NCI-H1694 (cell line): ENCODE measurements at regions not wholly inside any gene's neighbourhood (a gene's known extent, or its start where the extent isn't known, plus 50 kb on each side); places are given as distances from the start of the nearest gene placed in this dataset.

Experiments
- DNase-seq: peaks from one replicate; lab custom pipeline; 2025; lab: John Stamatoyannopoulos, UW

- no peak for DNase-seq
Measured at GRCh38 chr12:78697817-78698415, 166.7 kb upstream of the SYT1 start.

- no peak for DNase-seq
Measured at GRCh38 chr12:78698747-78699146, 165.8 kb upstream of the SYT1 start.

GRCh38 chr12:78700565-78700964, 164.0 kb upstream of the SYT1 start:
- DNase-seq = no peak

- no peak for DNase-seq
Measured at GRCh38 chr12:78703820-78704525, 160.6 kb upstream of the SYT1 start.

- no peak for DNase-seq
Measured at GRCh38 chr12:78711954-78712353, 152.6 kb upstream of the SYT1 start.

- no peak for DNase-seq
Measured at GRCh38 chr12:78712834-78713481, 151.6 kb upstream of the SYT1 start.

GRCh38 chr12:78719721-78720120, 144.9 kb upstream of the SYT1 start:
- DNase-seq = no peak

- DNase-seq = no peak
Measured at GRCh38 chr12:78721906-78722305, 142.7 kb upstream of the SYT1 start.

- DNase-seq = no peak
Measured at GRCh38 chr12:78725033-78725432, 139.5 kb upstream of the SYT1 start.

GRCh38 chr12:78725951-78726580, 138.5 kb upstream of the SYT1 start:
- no peak for DNase-seq

- DNase-seq = no peak
Measured at GRCh38 chr12:78726854-78727253, 137.7 kb upstream of the SYT1 start.

GRCh38 chr12:78732481-78732880, 132.1 kb upstream of the SYT1 start:
- no peak for DNase-seq

GRCh38 chr12:78739653-78740052, 124.9 kb upstream of the SYT1 start:
- DNase-seq = no peak

GRCh38 chr12:78746001-78746400, 118.6 kb upstream of the SYT1 start:
- DNase-seq = peak; percentile 14

GRCh38 chr12:78753058-78753457, 111.5 kb upstream of the SYT1 start:
- DNase-seq = no peak

GRCh38 chr12:78756936-78757335, 107.6 kb upstream of the SYT1 start:
- DNase-seq = no peak

GRCh38 chr12:78759367-78759766, 105.2 kb upstream of the SYT1 start:
- no peak for DNase-seq

GRCh38 chr12:78760906-78761305, 103.7 kb upstream of the SYT1 start:
- DNase-seq = no peak

GRCh38 chr12:78764913-78765312, 99.7 kb upstream of the SYT1 start:
- DNase-seq = no peak

GRCh38 chr12:78767264-78767981, 97.2 kb upstream of the SYT1 start:
- DNase-seq = no peak

- DNase-seq = no peak
Measured at GRCh38 chr12:78778339-78778738, 86.2 kb upstream of the SYT1 start.

GRCh38 chr12:78787576-78787975, 77.0 kb upstream of the SYT1 start:
- no peak for DNase-seq
